SJCRH30 (cell line): ENCODE measurements at regions not wholly inside any gene's neighbourhood (a gene's known extent, or its start where the extent isn't known, plus 50 kb on each side); places are given as distances from the start of the nearest gene placed in this dataset.
"Not testable (repeated sequence)": the region's sequence is repeated elsewhere in the genome, so short reads cannot be mapped to it uniquely, and the experiment has no call there.

Experiments used
- DNase-seq, 2 experiments: peaks; one replicate each; pipeline ENCODE4 v3.0.0-alpha.2; 2015 to 2020
- H3K27ac ChIP-seq: fragments of 250-450 bp; sonication (Bioruptor Pico); 2 replicates; pipeline ENCODE4 v1.5.1; 2020; ENCODE audit warnings: mild to moderate bottlenecking, moderate library complexity
- H3K27me3 ChIP-seq: fragments of 250-450 bp; sonication (Bioruptor Pico); 2 replicates; pipeline ENCODE4 v1.5.1; 2020; ENCODE audit warnings: mild to moderate bottlenecking, moderate library complexity
- H3K36me3 ChIP-seq: fragments of 250-450 bp; sonication (Bioruptor Pico); 2 replicates; pipeline ENCODE4 v1.5.1; 2020; ENCODE audit warnings: mild to moderate bottlenecking, moderate library complexity
- H3K4me1 ChIP-seq: fragments of 250-450 bp; sonication (Bioruptor Pico); 2 replicates; pipeline ENCODE4 v1.5.1; 2020; ENCODE audit warnings: mild to moderate bottlenecking, moderate library complexity
- H3K4me3 ChIP-seq: fragments of 250-450 bp; sonication (Bioruptor Pico); 2 replicates; pipeline ENCODE4 v1.5.1; 2020; ENCODE audit warnings: mild to moderate bottlenecking, moderate library complexity
- H3K9me3 ChIP-seq: fragments of 250-450 bp; sonication (Bioruptor Pico); replicated peaks from 2 replicates; pipeline ENCODE4 v1.5.1; 2020; ENCODE audit warnings: mild to moderate bottlenecking, moderate library complexity

GRCh38 chr10:42177077-42177792 is 461.1 kb downstream of the ZNF33B start:
- Histone ChIP-seq H3K36me3 (no peaks in the 10 kb centered on the region), H3K9me3 (no peaks in the 10 kb centered on the region), H3K27me3 (no peaks in the 10 kb centered on the region), H3K27ac (no peak overlapping the region), H3K4me1 (no peaks in the 10 kb centered on the region), H3K4me3 (no peak overlapping the region)
- no peak for DNase-seq

- no peaks in the 10 kb centered on the region for H3K4me1 ChIP-seq
- no peaks in the 10 kb centered on the region for H3K9me3 ChIP-seq
- H3K36me3 ChIP-seq: no peaks in the 10 kb centered on the region
- H3K27ac ChIP-seq: no peak overlapping the region
- no peaks in the 10 kb centered on the region for H3K27me3 ChIP-seq
- no peak overlapping the region for H3K4me3 ChIP-seq
- DNase-seq: no peak
Measured at GRCh38 chr10:42150428-42151061, 487.8 kb downstream of the ZNF33B start.

- Histone ChIP-seq H3K4me3 (no peak overlapping the region), H3K27me3 (no peaks in the 10 kb centered on the region), H3K4me1 (no peaks in the 10 kb centered on the region)
Measured at GRCh38 chr10:42149722-42150427, 488.5 kb downstream of the ZNF33B start.

DNA sequence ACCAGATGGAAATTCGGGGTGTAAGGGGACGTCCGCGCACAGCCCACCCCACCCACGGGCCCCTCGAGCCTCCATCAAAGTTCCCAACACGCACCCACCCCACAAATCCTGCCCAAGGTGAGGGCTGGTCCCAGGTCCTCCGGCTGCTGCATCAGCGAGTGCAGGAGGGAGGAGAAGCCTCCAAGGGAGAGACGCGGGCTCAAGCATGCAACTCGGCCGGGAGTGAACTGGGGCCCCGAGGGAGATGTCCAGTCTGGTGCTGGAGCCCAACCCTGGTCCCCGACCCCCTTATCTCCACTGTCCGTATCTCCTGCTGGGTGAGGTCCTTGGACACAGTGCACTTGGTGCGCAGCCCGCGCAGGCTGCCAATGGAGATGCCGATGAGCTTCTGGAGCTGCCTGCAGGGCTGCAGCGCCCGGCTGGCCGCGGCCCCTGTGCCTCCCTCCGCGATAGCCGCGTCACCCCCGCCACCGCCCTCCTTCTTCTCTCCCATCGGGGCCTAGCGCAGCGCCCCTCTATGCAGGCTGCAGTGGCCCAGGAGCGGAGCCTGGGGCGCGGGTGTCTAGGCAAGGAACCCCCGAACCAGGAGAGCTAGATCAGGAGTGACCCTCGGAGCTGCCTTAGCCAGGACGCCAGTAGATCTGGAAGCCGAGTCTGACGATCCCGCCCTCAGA is 489.2 kb downstream of the ZNF33B start:
- Histone ChIP-seq H3K36me3 (no peaks in the 10 kb centered on the region), H3K4me3 (no peak overlapping the region), H3K4me1 (no peaks in the 10 kb centered on the region), H3K9me3 (no peaks in the 10 kb centered on the region), H3K27me3 (no peaks in the 10 kb centered on the region), H3K27ac (no peak overlapping the region)
- no peak for DNase-seq

More at GRCh38 chr10:42149722-42150427, 488.5 kb downstream of the ZNF33B start:
- DNase-seq: no peak
- no peaks in the 10 kb centered on the region for H3K36me3 ChIP-seq
- no peaks in the 10 kb centered on the region for H3K9me3 ChIP-seq
- no peak overlapping the region for H3K27ac ChIP-seq

GRCh38 chr10:42146165-42146564 is 492.2 kb downstream of the ZNF33B start:
- H3K4me1 ChIP-seq, H3K27me3 ChIP-seq, DNase-seq: not testable (repeated sequence)

DNA sequence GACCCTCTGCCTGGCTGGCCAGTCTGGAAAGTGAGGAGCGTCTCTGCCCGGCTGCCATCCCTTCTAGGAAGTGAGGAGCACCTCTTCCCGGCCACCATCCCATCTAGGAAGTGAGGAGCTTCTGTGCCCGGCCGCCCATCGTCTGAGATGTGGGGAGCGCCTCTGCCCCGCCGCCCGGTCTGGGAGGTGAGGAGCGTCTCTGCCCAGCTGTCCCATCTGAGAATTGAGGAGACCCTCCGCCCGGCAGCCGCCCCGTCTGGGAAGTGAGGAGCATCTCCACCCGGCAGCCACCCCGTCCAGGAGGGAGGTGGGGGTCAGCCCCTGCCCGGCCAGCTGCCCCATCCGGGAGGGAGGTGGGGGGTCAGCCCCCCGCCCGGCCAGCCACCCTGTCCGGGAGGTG is 500.3 kb downstream of the ZNF33B start:
- DNase-seq, H3K4me3 ChIP-seq, H3K9me3 ChIP-seq: not testable (repeated sequence)

More at GRCh38 chr10:42146165-42146564, 492.2 kb downstream of the ZNF33B start:
- not testable (repeated sequence) for H3K9me3 ChIP-seq, H3K4me3 ChIP-seq, H3K27ac ChIP-seq, H3K36me3 ChIP-seq

GRCh38 chr10:42113158-42113450 is 525.3 kb downstream of the ZNF33B start:
- DNase-seq: no peak
- H3K4me3 ChIP-seq: no peak overlapping the region
- H3K4me1 ChIP-seq: no peaks in the 10 kb centered on the region
- H3K27me3 ChIP-seq: no peaks in the 10 kb centered on the region
- H3K27ac ChIP-seq: no peak overlapping the region
- no peaks in the 10 kb centered on the region for H3K36me3 ChIP-seq
- no peaks in the 10 kb centered on the region for H3K9me3 ChIP-seq

More for the DNA sequence above, 500.3 kb downstream of the ZNF33B start:
- H3K4me1 ChIP-seq, H3K27ac ChIP-seq, H3K27me3 ChIP-seq, H3K36me3 ChIP-seq: not testable (repeated sequence)

GRCh38 chr10:42112331-42113157 is 525.8 kb downstream of the ZNF33B start:
- no peak for DNase-seq
- Histone ChIP-seq H3K4me1 (no peaks in the 10 kb centered on the region), H3K27me3 (no peaks in the 10 kb centered on the region), H3K36me3 (no peaks in the 10 kb centered on the region), H3K27ac (no peak overlapping the region), H3K9me3 (no peaks in the 10 kb centered on the region), H3K4me3 (no peak overlapping the region)

DNA sequence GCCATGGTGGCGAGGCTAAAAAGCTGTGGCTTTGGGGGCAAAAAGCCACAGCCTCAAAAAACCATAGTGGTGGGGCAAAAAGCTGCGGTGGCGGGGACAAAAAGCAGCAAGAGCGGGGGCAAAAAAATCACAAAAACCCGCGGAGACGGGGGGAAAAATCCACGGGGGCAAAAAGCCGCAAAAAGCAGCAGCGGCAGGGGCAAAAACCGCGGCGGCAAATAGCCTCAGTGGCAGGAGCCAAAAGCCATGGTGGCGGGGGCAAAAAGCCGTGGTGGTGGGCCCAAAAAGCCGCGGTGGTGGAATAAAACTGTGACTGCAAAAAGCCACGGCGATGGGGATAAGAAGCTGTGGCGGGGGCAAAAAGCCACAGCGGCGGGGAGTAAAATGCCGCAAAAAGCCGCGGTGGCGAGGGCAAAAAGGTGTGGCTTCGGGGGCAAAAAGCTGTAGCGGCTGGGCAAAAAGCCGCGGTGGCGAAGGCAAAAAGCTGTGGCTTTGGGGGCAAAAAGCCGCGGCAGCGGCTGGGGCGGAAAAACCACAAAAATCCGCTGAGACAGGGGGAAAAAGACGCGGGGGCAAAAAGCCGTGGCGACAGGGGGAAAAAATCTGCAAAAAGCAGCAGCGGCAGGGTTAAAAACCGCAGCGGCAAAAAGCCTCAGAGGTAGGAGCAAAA is 526.6 kb downstream of the ZNF33B start:
- no peaks in the 10 kb centered on the region for H3K4me1 ChIP-seq
- no peak overlapping the region for H3K27ac ChIP-seq
- no peaks in the 10 kb centered on the region for H3K27me3 ChIP-seq
- H3K36me3 ChIP-seq: no peaks in the 10 kb centered on the region
- DNase-seq: no peak
- H3K9me3 ChIP-seq: no peaks in the 10 kb centered on the region
- H3K4me3 ChIP-seq: no peak overlapping the region

DNA sequence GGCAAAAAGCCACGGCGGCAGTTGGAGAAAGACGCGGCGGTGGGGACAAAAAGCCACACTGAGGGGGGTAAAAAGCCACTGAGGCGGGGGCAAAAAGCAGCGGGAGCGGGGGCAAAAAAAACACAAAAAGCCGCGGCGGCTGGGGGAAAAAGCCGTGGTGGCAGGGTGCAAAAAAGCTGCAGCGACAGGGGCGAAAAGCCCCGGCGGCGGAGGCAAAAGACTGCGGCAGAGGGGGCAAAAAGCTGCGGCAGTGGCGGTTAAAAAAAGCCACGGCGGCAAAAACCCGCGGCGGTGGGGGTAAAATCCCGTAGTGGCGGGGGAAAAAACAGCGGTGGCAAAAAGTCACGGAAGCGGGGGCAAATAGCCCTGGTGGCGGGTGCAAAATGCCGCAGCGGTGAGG is 527.3 kb downstream of the ZNF33B start:
- Histone ChIP-seq H3K27ac (no peak overlapping the region), H3K27me3 (no peaks in the 10 kb centered on the region), H3K4me3 (no peak overlapping the region), H3K4me1 (no peaks in the 10 kb centered on the region), H3K36me3 (no peaks in the 10 kb centered on the region), H3K9me3 (no peaks in the 10 kb centered on the region)
- DNase-seq: no peak
